ENCODE measurements at regions not wholly inside any gene's neighbourhood (a gene's known extent, or its start where the extent isn't known, plus 50 kb on each side); places are given as distances from the start of the nearest gene placed in this dataset.
"Not testable (repeated sequence)": the region's sequence is repeated elsewhere in the genome, so short reads cannot be mapped to it uniquely, and the experiment has no call there.

DNA sequence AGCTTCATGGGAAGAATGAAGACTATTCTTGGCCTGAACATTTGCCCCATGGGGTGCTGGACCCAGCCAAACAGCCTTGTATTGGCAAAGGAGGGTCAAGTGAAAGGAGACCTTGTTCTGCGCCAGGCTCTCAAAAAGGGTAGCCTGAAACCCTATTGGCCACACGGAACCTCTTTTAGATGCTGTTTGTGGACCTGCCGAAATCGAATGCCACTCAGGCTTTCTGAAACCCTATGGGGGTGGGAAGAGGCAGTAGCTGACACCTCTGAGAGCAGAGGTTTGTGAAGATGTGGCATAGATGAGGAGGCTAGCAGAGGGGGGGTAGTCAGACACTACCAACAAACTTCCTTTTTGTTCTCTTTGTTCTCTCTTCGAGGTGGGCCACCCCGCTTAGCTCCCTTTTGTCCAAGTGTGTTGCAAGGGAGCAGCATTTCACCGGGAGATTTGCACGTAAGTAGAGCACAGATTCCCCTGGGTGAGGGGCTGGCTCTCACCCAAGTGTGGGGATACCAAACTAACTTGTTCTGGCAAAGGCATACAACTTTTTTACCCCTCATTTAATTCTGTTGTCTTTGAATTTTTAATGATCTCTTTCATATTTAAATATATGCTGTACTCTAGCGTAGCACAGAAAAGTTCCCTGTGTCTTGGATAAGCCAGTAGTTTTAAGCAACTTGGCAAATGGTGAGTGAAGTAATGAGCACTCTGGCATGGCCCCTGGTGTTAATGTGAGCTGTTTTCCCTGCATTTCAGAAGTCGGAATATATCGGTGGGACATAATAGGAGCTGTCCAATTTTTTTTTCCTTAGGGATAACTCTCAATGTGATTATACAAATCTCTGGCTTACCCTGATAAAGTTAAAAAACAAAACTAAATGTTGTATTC, 107.7 kb downstream of the SEPTIN7 start:
- DNase-seq (ENCODE audit: low read depth) = no peak
- TF ChIP-seq, protein P1, sequence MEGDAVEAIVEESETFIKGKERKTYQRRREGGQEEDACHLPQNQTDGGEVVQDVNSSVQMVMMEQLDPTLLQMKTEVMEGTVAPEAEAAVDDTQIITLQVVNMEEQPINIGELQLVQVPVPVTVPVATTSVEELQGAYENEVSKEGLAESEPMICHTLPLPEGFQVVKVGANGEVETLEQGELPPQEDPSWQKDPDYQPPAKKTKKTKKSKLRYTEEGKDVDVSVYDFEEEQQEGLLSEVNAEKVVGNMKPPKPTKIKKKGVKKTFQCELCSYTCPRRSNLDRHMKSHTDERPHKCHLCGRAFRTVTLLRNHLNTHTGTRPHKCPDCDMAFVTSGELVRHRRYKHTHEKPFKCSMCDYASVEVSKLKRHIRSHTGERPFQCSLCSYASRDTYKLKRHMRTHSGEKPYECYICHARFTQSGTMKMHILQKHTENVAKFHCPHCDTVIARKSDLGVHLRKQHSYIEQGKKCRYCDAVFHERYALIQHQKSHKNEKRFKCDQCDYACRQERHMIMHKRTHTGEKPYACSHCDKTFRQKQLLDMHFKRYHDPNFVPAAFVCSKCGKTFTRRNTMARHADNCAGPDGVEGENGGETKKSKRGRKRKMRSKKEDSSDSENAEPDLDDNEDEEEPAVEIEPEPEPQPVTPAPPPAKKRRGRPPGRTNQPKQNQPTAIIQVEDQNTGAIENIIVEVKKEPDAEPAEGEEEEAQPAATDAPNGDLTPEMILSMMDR (IDR thresholded peaks at IDR 0.05; ENCODE audit: insufficient read depth, low read length) = no peak
- H3K4me3 ChIP-seq (ENCODE audit: low read depth, low read length) = no peak overlapping the region

DNA sequence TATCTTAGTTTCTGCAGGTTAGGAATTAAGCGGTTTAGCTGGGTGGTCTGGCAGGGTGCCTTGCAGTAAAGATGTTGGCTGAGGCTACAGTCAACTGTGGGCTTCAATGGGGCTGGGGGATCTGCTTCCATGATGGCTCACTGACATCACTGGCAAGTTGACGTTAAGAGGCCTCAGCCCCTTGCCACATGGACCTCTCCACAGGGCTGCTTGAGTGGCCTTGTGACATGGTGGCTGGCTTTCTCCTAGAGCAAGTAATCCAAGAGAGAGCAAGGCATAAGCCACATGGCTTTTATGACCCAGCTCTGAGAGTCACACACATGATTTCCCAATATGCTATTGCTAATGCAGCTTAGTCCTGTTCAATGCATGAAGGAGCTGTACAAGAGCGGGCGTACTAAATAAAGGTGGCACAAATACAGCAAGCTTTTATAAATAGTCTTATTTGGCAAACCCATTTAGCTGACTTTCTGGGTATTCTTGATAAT, 109.1 kb downstream of the SEPTIN7 start:
- no peak for DNase-seq (ENCODE audit: low read depth)
- no peak overlapping the region for H3K4me3 ChIP-seq (ENCODE audit: low read depth, low read length)
- TF ChIP-seq, protein P1 (IDR thresholded peaks at IDR 0.05; ENCODE audit: insufficient read depth, low read length) = no peak

DNA sequence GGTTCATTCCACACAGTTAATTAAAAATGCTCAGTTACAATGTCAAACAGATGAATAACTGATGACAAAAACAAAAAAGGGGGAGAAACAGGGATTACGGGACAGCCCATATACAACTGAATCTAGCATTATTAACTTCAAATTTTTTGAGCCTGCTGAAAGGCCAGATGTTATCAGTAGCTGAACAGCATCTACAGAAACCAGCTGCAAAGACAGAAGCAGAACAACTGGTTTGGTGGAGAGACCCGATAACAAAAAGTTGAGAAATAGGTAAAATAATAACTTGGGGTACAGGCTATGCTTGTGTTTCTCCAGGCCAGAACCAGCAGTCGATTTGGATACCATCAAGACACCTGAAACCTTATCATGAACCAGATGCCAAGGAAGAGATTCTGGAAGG, 109.8 kb downstream of the SEPTIN7 start:
- not testable (repeated sequence) for H3K4me3 ChIP-seq (ENCODE audit: low read depth, low read length); DNase-seq (ENCODE audit: low read depth)

DNA sequence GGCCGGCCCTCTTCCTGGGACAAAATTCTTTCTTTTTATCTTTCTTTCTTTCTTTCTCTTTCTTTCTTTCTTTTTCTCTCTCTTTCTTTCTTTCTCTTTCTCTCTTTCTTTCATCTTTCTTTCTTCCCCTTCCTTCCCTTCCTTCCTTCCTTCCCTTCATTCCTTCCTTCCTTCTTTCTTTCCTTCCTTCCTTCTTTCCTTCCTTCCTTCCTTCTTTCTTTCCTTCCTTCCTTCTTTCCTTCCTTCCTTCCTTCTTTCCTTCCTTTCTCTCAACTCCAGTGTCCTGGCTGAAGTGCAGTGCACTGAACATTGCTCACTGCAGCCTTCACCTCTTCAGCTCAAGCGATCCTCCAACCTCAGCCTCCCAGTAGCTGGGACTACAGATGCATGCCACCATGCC, 112.5 kb downstream of the SEPTIN7 start:
- not testable (repeated sequence) for DNase-seq (ENCODE audit: low read depth); H3K4me3 ChIP-seq (ENCODE audit: low read depth, low read length)

DNA sequence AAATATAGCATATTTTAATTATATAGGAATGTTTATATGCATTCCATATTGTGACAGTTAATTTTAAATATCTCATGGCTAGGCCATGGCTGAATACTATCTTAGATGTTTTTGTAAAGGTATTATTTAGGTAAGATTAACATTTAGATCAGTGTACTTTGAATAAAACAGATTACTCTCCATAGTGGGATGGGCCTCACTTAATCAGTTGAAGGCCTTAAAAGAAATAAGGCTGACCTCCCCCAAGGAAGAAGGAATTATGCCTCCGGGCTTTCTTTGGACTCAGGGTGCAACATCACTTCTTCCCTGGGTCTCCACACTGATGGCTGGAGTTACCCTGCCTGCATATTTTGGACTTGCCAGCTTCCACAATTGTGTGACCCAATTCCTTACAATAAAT, 113.4 kb downstream of the SEPTIN7 start:
- H3K4me3 ChIP-seq (ENCODE audit: low read depth, low read length); DNase-seq (ENCODE audit: low read depth): not testable (repeated sequence)

DNA sequence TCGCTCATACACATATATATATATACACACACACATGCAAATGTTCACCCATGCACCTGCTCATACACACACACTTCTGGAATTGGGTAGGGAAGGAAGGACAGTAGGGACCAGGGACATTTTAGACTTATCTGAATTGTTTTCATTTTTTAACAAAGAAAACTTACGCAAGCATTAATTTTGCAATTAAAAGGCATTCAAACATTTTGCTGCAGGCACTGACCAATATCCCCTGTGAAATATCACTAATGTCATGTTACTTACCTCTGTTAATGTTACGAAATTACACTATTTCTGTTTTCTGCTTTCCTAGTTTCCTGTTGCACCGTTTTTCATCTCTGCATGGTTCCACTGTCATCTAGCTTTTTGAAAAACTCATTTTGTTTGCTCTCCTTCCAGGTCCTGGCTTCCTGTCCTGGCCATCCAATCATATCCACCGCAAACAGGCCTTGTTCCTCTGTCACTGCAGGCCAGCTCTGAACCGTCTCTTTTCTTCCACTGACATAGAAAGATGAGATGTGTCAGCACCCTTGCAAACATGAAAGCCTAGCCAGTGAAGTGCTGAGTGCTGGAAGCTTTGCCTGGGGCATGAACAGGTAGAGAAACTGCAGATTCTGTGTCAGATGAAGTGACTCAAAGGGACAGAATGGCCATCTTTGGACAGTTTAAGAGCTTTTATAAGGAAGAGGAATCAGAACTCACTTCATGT, 114.5 kb downstream of the SEPTIN7 start:
- not testable (repeated sequence) for DNase-seq (ENCODE audit: low read depth); H3K4me3 ChIP-seq (ENCODE audit: low read depth, low read length)

DNA sequence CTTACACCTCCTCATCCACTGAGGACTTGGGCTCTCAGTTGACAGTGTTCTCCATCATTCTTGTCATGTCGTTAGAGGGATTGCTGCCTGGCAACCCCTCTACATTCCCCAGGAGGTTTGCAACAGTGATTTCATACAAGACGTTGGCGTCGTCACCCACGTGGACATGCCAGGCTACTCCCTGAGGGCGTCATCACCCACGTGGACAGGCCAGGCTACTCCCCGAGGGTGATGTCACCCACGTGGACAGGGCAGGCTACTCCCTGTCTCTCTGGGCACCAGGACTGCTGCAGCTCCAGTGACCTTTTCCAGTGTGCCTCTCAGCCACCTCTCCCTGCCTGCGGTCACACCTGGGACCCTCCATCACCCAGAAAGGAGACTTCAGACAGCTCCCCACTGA, 117.4 kb downstream of the SEPTIN7 start:
- DNase-seq (ENCODE audit: low read depth); H3K4me3 ChIP-seq (ENCODE audit: low read depth, low read length): not testable (repeated sequence)

DNA sequence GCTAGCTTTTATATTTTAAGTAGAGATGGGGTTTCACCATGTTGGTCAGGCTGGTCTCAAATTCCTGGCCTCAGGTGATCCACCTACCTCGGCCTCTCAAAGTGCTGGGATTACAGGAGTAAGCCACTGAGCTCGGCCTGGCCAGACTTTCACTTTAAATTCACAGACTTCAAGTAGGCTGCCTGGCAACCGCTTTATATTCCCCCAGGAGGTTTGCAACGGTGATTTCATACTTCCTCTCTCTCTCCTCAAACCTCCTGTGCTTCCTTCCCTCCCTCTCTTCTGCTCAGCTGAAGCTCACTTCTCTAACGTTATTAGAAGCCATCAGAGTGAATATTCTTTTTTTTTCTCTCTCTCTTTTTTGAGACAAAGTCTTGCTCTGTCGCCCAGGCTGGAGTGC, 118.8 kb downstream of the SEPTIN7 start:
- not testable (repeated sequence) for H3K4me3 ChIP-seq (ENCODE audit: low read depth, low read length)
- DNase-seq (ENCODE audit: low read depth) = peak; percentile 27

DNA sequence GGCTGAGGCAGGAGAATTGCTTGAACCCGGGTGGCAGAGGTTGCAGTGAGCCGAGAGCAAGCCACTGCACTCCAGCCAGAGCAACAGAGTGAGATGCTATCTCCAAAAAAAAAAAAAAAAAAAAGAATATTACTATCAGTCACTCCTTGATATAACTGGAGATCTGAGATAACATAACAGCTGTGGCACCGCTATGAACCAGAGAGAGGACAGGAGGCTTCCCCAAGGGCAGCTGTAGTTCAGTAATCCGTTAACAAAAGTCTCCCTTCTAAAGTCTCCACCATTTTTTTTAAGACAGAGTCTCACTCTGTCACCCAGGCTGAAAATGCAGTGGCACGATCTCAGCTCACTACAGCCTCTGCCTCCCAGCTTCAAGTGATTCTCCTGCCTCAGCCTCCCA, 120.5 kb downstream of the SEPTIN7 start:
- not testable (repeated sequence) for DNase-seq (ENCODE audit: low read depth); H3K4me3 ChIP-seq (ENCODE audit: low read depth, low read length)

DNA sequence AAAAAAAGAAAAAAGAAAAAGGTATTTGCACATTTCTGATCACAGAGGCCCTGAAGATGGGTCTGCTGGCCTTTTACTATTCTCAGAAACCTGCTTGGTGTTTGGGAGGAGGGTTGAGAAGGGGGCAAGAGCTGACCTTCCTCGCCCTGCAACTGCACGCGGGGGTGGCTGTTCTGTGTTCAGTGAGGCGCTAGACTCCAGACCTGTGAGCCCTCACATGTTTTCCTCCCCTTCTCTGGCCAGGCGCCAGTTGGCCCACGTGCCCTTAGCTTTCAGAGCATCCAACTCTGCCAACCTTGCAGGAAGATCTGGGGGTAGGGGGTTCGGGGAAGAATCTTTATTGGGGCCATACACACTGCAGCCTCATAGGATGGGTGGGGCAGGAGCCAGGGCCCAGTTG, 123.8 kb downstream of the SEPTIN7 start:
- DNase-seq (ENCODE audit: low read depth); H3K4me3 ChIP-seq (ENCODE audit: low read depth, low read length): not testable (repeated sequence)

DNA sequence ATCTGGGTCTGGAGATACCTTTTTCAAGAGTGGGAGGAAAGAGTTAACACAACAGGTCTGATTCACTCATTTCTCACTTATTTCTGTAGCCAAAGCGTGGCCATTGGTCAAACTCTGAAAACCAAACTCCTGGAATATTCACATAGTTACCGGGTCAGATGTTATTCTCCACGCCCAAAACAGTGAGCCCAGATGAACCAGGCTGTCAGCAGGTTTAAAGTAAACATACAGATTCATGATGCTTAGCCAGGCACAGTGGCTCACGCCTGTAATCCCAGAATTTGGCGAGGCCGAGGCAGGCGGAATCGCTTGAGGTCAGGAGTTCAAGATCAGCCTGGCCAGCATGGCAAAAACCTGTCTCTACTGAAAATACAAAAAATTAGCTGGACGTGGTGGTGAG, 126.1 kb downstream of the SEPTIN7 start:
- DNase-seq (ENCODE audit: low read depth); H3K4me3 ChIP-seq (ENCODE audit: low read depth, low read length): not testable (repeated sequence)

DNA sequence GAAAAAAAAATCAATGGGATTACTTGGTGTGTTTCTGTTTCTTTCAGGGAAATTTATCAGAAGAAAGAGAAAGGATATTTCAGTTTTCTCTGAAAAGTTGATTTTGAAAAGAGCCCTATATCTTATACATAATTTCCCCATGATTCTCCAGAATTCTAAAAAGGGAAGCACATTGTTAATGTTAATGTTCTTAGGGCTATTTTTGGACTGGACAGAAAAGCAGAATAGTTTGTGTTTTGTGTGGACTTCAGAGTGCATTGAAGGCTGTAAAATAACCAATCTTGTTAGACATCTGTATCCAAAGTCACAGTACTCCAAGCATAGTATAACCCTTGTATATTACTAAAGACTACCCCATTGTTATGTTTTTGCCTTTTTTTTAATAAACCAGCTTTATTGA, 130.3 kb downstream of the SEPTIN7 start:
- DNase-seq (ENCODE audit: low read depth); H3K4me3 ChIP-seq (ENCODE audit: low read depth, low read length): not testable (repeated sequence)

DNA sequence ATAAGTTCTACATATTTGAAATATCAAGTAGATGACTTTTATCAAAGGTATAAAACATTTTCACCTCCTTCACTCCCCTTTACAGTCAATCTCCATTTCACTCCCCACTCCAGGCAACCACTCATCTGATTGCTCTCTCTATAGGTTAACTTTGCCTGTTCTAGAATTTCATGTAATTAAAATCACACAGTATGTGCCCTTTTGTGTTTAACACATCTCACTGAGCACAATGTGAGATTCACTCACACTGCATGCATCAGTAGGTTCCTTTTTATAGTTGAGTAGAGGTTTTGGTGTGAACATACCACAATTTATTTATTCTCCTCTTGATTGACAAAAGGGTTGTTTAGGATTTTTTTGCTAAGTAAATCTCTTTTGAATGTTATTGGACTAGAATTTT, 130.7 kb downstream of the SEPTIN7 start:
- H3K4me3 ChIP-seq (ENCODE audit: low read depth, low read length); DNase-seq (ENCODE audit: low read depth): not testable (repeated sequence)

DNA sequence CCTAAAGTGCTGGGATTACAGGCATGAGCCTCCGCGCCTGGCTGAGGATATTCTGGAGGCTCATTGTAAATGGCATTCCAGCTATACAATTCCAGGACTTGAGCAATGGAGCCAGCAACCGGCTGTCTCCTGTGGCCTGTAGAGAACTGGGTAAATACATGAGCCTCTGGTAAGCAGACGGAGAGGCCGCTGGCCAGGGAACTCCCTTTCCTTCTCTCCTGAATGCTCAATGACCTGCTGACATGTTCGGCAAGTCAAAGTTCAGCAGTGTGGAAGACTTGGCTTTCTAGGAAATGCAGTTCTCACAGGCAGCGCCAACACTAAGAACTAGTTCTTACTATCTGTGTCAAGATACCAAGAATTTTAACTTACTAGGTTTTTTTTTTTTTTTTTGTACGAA, 139.8 kb downstream of the SEPTIN7 start:
- H3K4me3 ChIP-seq (ENCODE audit: low read depth, low read length); DNase-seq (ENCODE audit: low read depth): not testable (repeated sequence)

DNA sequence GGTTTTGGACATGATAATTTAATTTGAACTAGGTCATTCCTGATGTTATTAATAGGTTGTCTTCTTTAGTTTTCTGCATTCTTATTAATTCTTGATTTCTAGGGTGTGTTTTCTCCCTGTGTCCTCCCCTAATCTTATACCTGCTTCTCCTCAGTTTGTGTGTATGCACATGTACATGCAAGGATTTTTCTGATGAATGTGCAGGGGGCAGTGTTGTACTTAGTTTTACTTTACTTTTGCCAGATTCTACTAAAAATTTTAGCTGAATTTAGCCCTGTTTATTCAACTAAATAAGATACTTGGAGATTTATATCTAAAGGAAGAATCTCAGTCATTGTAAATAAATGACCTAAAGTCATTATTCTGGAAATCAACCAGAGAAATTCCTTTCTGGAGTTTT, 144.8 kb downstream of the SEPTIN7 start:
- not testable (repeated sequence) for H3K4me3 ChIP-seq (ENCODE audit: low read depth, low read length)
- DNase-seq (ENCODE audit: low read depth) = peak; percentile 1

DNA sequence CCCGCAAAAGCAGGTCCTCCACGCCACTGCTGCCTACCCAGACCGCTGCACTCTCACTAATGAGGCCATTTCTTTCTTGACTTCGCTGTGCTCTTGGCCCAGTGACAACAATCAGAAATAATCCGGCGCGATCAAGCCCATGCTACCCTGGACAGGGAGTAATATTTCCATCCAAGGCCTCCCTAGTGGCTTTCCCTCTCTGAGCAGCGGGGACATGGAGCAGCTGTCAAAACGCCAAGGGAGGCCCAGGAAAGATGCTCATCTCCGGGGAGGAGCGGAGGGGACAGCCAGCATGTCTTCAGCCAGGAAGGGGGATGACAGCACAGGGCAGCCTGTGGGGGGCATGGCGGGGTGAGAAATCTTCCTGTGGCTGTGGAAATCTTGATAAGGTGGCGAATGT, 154.9 kb downstream of the SEPTIN7 start:
- DNase-seq (ENCODE audit: low read depth); H3K4me3 ChIP-seq (ENCODE audit: low read depth, low read length): not testable (repeated sequence)

DNA sequence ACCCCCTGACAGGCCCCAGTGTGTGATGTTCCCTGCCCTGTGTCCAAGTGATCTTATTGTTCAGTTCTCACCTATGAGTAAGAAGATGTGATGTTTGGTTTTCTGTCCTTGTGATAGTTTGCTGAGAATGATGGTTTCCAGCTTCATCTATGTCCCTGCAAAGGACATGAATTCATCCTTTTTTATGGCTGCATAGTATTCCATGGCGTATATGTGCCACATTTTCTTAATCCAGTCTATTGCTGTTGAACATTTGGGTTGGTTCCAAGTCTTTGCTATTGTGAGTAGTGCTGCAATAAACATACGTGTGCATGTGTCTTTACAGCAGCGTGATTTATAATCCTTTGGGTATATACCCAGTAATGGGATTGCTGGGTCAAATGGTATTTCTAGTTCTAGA, 156.1 kb downstream of the SEPTIN7 start:
- DNase-seq (ENCODE audit: low read depth); H3K4me3 ChIP-seq (ENCODE audit: low read depth, low read length): not testable (repeated sequence)

Data from fibroblast of the aortic adventitia (primary cell).